H1 (cell line): ENCODE measurements at regions not wholly inside any gene's neighbourhood (a gene's known extent, or its start where the extent isn't known, plus 50 kb on each side); places are given as distances from the start of the nearest gene placed in this dataset.

ENCODE experiments used
- BRCA1 ChIP-seq: IDR thresholded peaks from 2 replicates; pipeline ENCODE4 v1.6.1; 2012; ENCODE audit warnings: low read depth, low read length, improper control_type of control experiment
- CEBPB ChIP-seq: IDR thresholded peaks from 2 replicates; pipeline ENCODE4 v1.6.1; 2012; ENCODE audit warnings: low read depth, low read length
- CHD7 ChIP-seq: fragments of 300-600 bp; sonication (generic); IDR thresholded peaks from 2 replicates; pipeline ENCODE4 v1.7.1; 2012; ENCODE audit warnings: low read length, moderate library complexity, mild to moderate bottlenecking, inconsistent platforms; ENCODE audit not compliant: insufficient replicate concordance
- GABPA ChIP-seq: IDR thresholded peaks from 2 replicates; pipeline ENCODE4 v1.6.1; 2011; ENCODE audit warnings: mild to moderate bottlenecking, low read length, moderate library complexity, borderline replicate concordance; ENCODE audit not compliant: insufficient read depth
- NRF1 ChIP-seq: IDR thresholded peaks from 2 replicates; pipeline ENCODE4 v1.6.1; 2011; ENCODE audit warnings: mild to moderate bottlenecking, low read depth, low read length, improper control_type of control experiment
- PHF8 ChIP-seq: fragments of 200-600 bp; sonication (generic); conservative IDR thresholded peaks from 2 replicates; pipeline ENCODE4 v1.7.1; 2012; ENCODE audit warnings: low read depth, mild to moderate bottlenecking, inconsistent platforms, low read length, moderate library complexity
- POLR2A ChIP-seq, 2 experiments: IDR thresholded peaks; 1 replicate in 1 of 2; 2 replicates in 1 of 2; pipeline ENCODE4 v1.6.1; 2011; ENCODE audit warnings: low read depth in 2 of 2, low read length in 2 of 2, mild to moderate bottlenecking in 2 of 2; ENCODE audit errors: control extremely low read depth in 1 of 2
- SUZ12 ChIP-seq: fragments of 200-600 bp; sonication (generic); IDR thresholded peaks from 2 replicates; pipeline ENCODE4 v1.6.1; 2012; ENCODE audit warnings: mild to moderate bottlenecking, inconsistent platforms, low read length, moderate library complexity, mixed read lengths

GRCh38 chr4:79258614-79259176, 67.2 kb downstream of the NAA11 start (continued):
- TF ChIP-seq CHD7 (no peak), NRF1 (no peak), PHF8 (no peak), CEBPB (no peak), POLR2A (IDR thresholded peaks at IDR 0.05; ENCODE audit: control extremely low read depth in 1 of 2, low read depth in 2 of 2, low read length in 2 of 2) (no peak), SUZ12 (no peak), BRCA1 (no peak), GABPA (no peak)
